Esophagus squamous epithelium (tissue), 5 donors: ENCODE measurements at regions not wholly inside any gene's neighbourhood (a gene's known extent, or its start where the extent isn't known, plus 50 kb on each side); places are given as distances from the start of the nearest gene placed in this dataset.

ENCODE experiments used
- DNase-seq: peaks from one replicate; lab custom pipeline; 2025; lab: John Stamatoyannopoulos, UW
- H3K27ac ChIP-seq, 4 donors: fragments of 200-600 bp; sonication (generic); one replicate each; pipeline ENCODE4 v1.5.1; 2016 to 2019; ENCODE audit warnings: mild to moderate bottlenecking in 1 of 4
- H3K27me3 ChIP-seq, 4 donors: fragments of 200-600 bp; sonication (generic); 1 replicate in 3 of 4; 2 replicates in 1 of 4; pipeline versions ENCODE4 v1.5.1 to v1.6.0; 2017 to 2021; ENCODE audit warnings: antibody characterized with exemption in 1 of 4
- H3K36me3 ChIP-seq, 3 donors: fragments of 200-600 bp; sonication (generic); one replicate each; pipeline ENCODE4 v1.5.1; 2016 to 2019
- H3K4me1 ChIP-seq, 3 donors: fragments of 200-600 bp; sonication (generic); one replicate each; pipeline ENCODE4 v1.5.1; 2017 to 2019
- H3K4me3 ChIP-seq, 4 donors: fragments of 200-600 bp; sonication (generic); 1 replicate in 3 of 4; 2 replicates in 1 of 4; pipeline ENCODE4 v1.5.1; 2016 to 2019; ENCODE audit warnings: mild to moderate bottlenecking in 2 of 4, moderate library complexity in 1 of 4
- H3K9me3 ChIP-seq, 3 donors: fragments of 200-600 bp; sonication (generic); one replicate each; pipeline ENCODE4 v1.5.1; 2016 to 2019
- CTCF ChIP-seq, 6 experiments: fragments of 450-650 bp in 4 of 6; fragments of 200-600 bp in 2 of 6; sonication (generic) in 2 of 6; IDR thresholded peaks; one replicate each; pipeline ENCODE4 v1.5.1; 2016 to 2019; ENCODE audit warnings: antibody characterized with exemption in 6 of 6, mild to moderate bottlenecking in 4 of 6, moderate library complexity in 4 of 6
- POLR2A ChIP-seq, 4 donors: fragments of 450-650 bp; IDR thresholded peaks; one replicate each; pipeline ENCODE4 v1.6.1; 2017; ENCODE audit warnings: antibody characterized with exemption in 4 of 4, mild to moderate bottlenecking in 4 of 4, moderate library complexity in 3 of 4
- WGBS, 2 donors: methylation state at CpG; one replicate each; pipeline ENCODE4 v1.1.5; 2018; 5-methylcytosine and 5-hydroxymethylcytosine counted together
- intact Hi-C: fragments of 100-400 bp; cut with DNase I; formaldehyde crosslinking; loops from one replicate; pipeline ENCODE4 v1.15.0; 2022
- donor health status: DM: yes; HTN: yes; CAD: no.

DNA sequence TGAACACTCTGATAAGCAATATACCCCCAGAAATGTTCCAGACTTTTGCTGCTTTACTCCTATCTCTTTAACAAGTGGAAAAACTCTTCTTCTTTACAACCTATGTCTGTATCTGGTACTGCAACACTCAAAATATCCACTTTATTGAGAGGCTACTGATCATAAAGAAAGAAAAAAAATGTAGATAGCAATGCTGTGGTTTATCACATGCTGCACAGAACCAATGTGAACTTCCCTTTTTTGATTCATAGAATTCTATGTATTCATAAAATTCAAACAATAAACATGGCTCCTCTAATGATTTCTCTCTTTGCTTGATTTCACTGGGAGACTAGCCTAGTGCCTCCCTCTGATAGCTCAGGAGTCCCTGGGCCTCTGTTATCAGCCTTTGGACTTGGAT lies 223.5 kb downstream of the ZNF674 start:
- H3K4me3 ChIP-seq = no peak overlapping the region
- TF ChIP-seq CTCF (IDR thresholded peaks at IDR 0.05) (no peak), POLR2A (IDR thresholded peaks at IDR 0.05) (no peak)
- no peak for DNase-seq
- H3K27ac ChIP-seq = no peak overlapping the region
- H3K9me3 ChIP-seq = no peaks in the 10 kb centered on the region
- no peaks in the 10 kb centered on the region for H3K27me3 ChIP-seq
- no peaks in the 10 kb centered on the region for H3K36me3 ChIP-seq
- H3K4me1 ChIP-seq = peaks cover 0 to 36% (median 0%) of the 10 kb centered on the region in 3 donors
- intact Hi-C loops = no loop called here

DNA sequence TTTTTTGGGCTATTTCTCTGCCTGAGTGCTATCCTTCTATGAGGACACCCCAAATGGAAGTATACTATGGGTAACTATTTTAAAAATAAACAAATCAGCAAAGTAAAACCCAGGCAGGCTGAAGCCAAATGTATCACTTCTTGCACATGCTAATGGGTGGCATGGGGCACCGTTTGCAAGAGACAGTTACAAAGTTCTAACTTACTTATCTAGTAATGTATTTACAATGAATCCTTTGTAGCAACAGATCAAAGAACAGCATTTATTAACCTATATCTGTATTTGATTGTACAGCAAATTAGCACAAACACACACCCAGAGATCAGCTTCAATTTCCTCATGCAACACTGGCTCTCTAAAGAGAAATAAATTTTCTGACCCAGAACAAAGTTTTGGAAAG lies 225.5 kb downstream of the ZNF674 start:
- Histone ChIP-seq H3K27ac (peak overlapping the region in 1 of 4 donors; percentile 13), H3K36me3 (no peaks in the 10 kb centered on the region), H3K4me1 (peaks cover 0 to 21% (median 0%) of the 10 kb centered on the region in 3 donors), H3K27me3 (no peaks in the 10 kb centered on the region), H3K4me3 (no peak overlapping the region), H3K9me3 (no peaks in the 10 kb centered on the region)
- intact Hi-C loops = no loop called here
- 25 to 35% methylated on average over 1 of the region's 1 CpG for WGBS, 2 donors
- DNase-seq = no peak
- TF ChIP-seq POLR2A (IDR thresholded peaks at IDR 0.05) = no peak
- no peak for TF ChIP-seq CTCF (IDR thresholded peaks at IDR 0.05)

- H3K4me1 ChIP-seq = peaks cover 0 to 17% (median 0%) of the 10 kb centered on the region in 3 donors
- H3K27ac ChIP-seq = no peak overlapping the region
- no peak for TF ChIP-seq CTCF (IDR thresholded peaks at IDR 0.05)
- TF ChIP-seq POLR2A (IDR thresholded peaks at IDR 0.05) = no peak
- H3K27me3 ChIP-seq = no peaks in the 10 kb centered on the region
- 40 to 84% methylated on average over 2 to 3 of the region's 3 CpGs for WGBS, 2 donors
- intact Hi-C loops = no loop called here
- DNase-seq = no peak
- H3K9me3 ChIP-seq = no peaks in the 10 kb centered on the region
- H3K36me3 ChIP-seq = no peaks in the 10 kb centered on the region
- no peak overlapping the region for H3K4me3 ChIP-seq
Observed at GRCh38 chrX:46318551-46318950, 226.7 kb downstream of the ZNF674 start.

- TF ChIP-seq CTCF (IDR thresholded peaks at IDR 0.05) (no peak), POLR2A (IDR thresholded peaks at IDR 0.05) (no peak)
- no peak overlapping the region for H3K4me3 ChIP-seq
- H3K36me3 ChIP-seq = no peaks in the 10 kb centered on the region
- peaks cover 0 to 19% (median 0%) of the 10 kb centered on the region in 3 donors for H3K4me1 ChIP-seq
- 0 to 29% methylated on average over 1 of the region's 1 CpG for WGBS, 2 donors
- no peaks in the 10 kb centered on the region for H3K27me3 ChIP-seq
- no peaks in the 10 kb centered on the region for H3K9me3 ChIP-seq
- intact Hi-C loops = no loop called here
- DNase-seq = no peak
- H3K27ac ChIP-seq = peak overlapping the region in 3 of 4 donors; percentile 57 to 64 (median 61)
Observed at GRCh38 chrX:46317163-46317562, 228.1 kb downstream of the ZNF674 start.

- peak overlapping the region; percentile 73 to 79 (median 74) for H3K27ac ChIP-seq
- no peaks in the 10 kb centered on the region for H3K36me3 ChIP-seq
- H3K4me3 ChIP-seq = no peak overlapping the region
- intact Hi-C loops = no loop called here
- no peak for TF ChIP-seq CTCF (IDR thresholded peaks at IDR 0.05)
- no peak for TF ChIP-seq POLR2A (IDR thresholded peaks at IDR 0.05)
- no peaks in the 10 kb centered on the region for H3K9me3 ChIP-seq
- H3K4me1 ChIP-seq = peaks cover 0 to 25% (median 0%) of the 10 kb centered on the region in 3 donors
- H3K27me3 ChIP-seq = no peaks in the 10 kb centered on the region
- 27 to 54% methylated on average over 3 to 4 of the region's 4 CpGs for WGBS, 2 donors
- DNase-seq = no peak
Observed at GRCh38 chrX:46311581-46312120, 233.6 kb downstream of the ZNF674 start.
